ENCODE measurements at regions not wholly inside any gene's neighbourhood (a gene's known extent, or its start where the extent isn't known, plus 50 kb on each side); places are given as distances from the start of the nearest gene placed in this dataset.

- DNase-seq: no peak
Observed at GRCh38 chr11:115906171-115906570, 402.0 kb upstream of the CADM1 start.

DNA sequence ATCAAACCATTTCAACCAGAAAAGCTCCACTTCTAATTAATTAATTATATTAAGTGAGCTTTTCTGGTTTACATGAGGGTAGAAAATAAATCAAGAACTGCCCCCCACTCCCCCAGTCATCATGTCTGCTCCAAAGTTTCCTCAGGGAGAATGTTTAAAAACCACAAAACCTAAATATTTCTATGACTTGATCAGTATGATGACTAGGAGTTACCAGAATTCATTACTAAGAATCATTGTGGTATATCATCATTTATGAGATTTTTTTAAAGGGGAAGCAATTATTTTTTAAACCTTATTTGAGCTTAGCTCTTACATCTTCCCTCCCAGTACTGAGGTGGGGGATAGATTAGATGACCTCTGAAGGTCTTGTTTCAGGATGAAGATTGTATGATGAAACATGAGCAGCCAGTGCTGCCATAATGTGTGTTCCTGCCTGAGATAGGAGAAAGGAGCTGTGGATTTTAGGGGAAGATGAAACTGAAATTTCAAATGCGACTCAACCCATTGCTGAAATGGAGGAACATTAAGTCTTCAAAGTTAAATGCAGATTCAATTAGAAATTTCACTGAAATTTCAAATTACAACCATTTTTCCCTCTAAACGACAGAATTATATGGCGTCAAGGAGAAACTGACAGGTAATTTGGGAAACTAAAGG is 401.3 kb upstream of the CADM1 start:
- no peak for DNase-seq

DNA sequence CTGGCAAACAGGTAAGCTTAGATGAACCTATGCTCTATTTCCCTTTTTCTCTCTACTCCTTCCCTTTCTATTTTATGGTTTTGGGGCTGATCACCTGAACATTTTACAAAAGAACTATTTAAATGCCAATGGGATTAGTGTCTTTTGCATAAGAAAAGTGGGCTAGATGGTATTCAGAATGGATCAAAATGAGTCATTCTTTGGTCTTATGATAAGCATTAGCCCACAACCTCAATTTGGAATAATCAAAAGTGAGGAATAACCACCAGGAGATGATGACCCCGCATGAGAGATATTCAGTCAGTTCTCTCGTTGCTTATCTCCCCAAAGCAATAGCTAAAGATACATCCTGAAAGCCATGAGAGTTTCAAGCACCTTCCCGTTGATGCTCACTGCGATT is 399.0 kb upstream of the CADM1 start:
- no peak for DNase-seq

- DNase-seq: no peak
Observed at GRCh38 chr11:115901069-115901468, 396.9 kb upstream of the CADM1 start.

DNA sequence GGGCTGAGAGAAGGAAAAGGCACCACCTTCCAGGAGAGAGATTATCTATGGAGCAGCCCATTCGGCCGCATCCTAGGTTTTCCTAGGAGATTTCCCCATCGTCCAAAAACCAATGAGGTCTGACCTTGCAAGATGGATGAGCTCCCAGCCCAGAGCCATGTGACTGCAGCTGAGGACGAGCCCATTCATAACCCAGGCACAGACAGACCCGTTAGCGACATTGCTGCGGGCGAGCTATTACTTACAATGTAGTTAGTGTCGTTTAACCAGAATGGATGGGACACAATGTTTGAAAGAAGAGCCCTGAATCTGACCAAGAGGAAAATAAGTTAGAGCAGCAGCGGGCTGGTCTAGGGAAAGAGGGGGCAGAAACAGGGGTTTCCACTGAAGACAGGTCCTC is 395.9 kb upstream of the CADM1 start:
- DNase-seq: no peak

- DNase-seq: no peak
Observed at GRCh38 chr11:115897707-115898106, 393.5 kb upstream of the CADM1 start.

- no peak for DNase-seq
Observed at GRCh38 chr11:115896084-115896483, 391.9 kb upstream of the CADM1 start.

DNA sequence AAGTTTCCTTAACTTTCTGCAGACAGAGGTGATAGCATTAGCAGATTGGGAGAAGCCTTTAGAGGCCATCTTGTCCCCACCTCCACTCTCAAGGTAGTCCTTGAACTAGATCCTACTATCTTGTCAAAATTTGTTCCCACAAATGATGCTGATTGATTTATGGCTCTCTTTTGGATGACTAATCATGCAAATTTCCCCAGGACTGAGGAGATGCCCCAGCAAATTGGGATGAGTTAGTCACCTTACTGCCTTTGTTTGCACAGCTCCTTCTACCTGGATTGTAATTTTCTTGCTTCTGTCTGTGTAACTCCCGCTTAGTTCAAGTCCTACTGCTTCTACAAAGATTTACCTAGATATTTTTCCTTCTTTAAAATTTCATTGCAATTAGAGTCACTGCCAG is 391.4 kb upstream of the CADM1 start:
- no peak for DNase-seq

GRCh38 chr11:115894176-115894575 is 390.0 kb upstream of the CADM1 start:
- no peak for DNase-seq

- no peak for DNase-seq
Observed at GRCh38 chr11:115893461-115894099, 389.4 kb upstream of the CADM1 start.

DNA sequence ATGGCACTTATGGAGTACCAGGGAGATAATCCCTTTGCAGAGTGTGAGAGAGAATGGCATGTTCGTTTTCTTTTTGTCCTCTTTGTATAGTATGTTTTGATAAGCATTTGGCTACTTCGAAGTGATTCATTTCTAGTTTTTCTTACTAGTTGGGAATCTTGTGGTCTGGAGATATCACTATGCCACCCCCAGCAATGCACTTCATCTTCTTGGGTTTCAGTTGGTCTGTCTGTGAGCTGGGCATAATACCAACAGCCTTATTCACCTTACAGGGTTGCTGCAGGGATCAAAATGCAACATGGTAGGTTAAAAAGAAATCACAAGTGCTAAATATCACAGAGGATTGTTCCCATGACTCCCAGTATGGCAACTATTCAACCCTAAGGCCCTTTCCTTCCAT is 387.8 kb upstream of the CADM1 start:
- DNase-seq: no peak

DNA sequence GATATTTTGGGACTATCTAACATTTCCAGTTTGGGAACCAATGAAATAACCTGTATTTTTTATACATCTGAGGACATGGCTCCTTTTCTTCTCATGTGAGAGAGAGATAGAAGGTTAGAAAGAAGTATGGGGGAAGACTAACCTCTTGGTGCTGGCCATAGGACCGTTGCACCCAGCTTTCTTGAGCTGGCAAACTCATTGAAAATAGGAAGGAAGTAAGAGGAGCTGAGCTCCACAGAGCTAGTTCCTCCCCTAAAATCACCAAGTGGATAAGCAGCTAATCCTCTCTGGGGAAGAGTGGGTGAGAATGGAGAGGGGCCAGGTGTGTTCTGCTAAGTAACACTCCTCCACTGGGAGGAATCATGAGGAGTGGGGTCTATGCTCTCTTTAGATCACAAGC is 387.4 kb upstream of the CADM1 start:
- no peak for DNase-seq

GRCh38 chr11:115890500-115890899 is 386.3 kb upstream of the CADM1 start:
- DNase-seq: no peak

DNA sequence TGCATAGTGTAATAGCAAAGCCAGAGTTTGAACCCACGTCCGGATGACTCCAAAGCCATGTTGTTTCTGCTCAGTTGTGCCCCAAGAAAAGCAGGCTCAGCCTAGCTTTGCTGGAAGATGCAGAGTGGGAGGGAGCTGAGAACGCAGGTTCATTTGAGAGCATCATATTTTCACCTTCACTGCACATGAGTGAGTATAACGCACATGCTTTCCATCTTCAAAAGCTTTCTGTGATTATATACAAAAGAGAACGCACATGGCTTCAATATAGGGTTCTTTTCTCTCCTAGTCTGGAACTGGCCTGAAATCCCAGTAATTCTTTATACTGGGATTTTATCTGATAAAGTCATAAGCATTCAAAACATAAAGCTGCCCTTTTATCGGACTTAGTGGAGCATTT is 385.5 kb upstream of the CADM1 start:
- no peak for DNase-seq

DNA sequence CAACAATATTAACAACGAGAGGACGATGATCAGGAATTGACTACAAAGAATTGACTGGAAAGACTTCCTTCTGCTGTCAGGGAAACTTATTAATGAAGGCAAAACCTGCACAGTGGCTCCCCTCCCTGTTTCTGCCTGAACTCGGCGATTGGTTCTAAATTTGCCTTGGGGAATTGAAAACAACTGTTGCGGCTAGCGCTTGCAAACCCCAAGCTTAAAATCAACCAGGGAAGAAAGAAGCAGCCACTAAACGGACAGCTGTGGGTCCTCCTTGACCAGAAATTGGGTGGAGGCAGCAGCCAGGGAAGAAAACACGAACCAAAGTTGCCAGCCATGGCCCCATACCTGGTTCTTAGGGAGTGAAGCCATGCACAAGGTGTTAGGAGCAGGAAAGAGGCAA is 383.5 kb upstream of the CADM1 start:
- DNase-seq: no peak

- DNase-seq: no peak
Observed at GRCh38 chr11:115887316-115887715, 383.1 kb upstream of the CADM1 start.

DNA sequence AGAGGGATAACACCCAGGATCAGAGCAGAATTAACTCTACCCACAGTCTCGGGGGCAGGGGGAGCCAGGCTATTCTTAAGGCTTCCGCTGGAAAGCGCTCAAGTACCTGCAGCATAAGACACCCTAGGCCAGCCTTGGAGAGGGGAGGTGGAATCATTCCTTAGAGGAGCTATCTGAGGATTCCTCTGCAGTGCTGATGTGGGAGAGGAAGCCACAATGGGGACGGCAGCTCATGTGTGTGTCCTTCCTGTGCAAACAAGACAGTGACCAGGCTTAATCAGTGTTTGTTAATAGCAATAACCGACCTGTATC is 382.2 kb upstream of the CADM1 start:
- DNase-seq: no peak

DNA sequence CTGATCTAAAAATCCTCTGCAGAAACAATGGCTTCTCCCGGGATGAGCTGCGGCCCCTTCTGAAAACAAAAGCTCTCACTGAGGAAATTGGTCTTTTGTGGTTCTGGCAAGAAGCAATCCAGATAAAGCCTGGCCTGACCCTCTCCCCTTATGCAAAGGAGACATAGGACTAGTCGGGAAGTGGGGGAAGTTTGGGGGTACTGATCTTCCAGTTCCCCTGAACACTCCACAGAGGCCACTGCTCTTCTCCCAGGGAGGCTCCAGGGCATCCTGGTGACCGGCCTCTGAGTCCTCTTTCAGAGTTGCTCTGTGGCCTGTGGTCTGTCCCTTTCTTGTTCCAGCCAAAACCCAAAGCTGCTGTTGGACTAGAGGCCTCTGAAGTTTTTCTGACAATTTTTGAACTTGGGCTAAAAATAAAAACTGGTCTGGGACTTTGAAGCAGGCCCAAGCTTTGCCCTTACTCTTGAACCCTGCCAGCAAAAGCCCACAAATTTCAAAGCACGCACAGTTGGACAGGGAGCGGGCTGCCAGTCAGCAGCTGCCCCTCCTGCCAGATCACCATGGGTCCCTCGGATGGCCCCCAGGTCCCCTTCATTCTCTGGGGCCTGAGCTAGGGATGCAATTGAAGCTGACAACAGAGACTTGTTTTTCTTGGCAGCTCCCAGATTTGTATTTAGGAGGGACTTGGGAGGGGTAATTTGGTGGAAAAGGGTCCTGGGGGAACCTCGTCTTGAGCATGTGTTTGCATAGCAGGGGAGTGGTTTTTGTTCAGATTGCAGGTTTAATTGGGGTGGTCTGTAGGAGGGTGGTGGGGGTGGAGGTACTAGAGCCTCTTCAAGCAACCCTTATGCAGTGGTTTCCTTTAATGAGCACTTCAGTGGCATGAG is 381.6 kb upstream of the CADM1 start:
- DNase-seq: no peak

DNA sequence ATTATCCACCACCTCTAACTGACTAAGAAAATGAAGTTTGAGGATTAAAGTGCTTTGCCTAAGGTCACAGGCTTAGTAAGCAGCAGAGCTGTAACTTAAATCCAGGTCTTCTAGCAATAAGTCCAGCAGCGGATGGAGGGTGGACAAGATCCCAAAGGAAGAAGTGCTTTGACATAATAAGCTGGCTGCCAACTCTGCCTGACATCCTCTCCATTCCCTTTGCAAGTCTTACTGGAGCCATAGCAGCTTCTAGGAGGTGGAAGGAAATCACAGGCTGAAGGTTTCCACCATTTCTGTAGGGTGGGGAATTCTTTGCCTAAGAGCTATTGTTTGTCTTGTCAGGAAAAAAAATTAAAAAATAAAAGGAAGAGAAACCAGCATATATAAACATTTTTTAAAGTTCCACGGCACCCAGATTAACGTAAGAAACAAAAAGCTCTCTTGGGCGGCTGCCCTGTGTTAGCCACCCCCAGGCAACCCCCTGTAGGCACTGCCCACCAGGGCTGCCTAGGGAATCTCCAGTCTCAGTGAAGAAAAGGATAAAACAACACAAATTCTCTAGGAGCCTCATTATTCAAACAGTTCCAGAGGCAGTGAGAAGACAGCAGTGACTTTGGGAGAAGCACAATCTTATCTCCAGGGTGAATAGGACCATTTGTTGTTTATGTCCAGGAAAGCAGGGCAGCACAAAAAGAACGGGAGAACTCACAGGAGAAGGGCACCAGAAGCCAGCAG is 380.8 kb upstream of the CADM1 start:
- no peak for DNase-seq

DNA sequence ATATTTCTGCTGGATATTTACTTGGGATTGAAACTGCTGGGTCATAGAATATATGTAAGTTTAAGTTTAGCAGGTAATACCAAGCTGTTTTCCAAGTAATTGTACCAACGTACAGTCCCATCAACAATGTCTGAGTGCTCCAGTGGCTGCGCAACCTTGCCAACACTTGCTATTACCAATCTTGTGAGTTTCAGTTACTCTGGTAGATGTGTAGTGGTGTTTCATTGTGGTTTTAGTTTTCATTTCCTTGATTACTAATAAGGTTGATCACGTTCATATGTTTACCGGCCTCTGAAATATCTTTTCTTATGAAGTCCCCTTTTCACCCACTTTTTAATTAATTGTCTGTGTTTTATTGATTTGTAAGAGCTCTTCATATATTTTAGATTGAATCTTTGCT is 370.6 kb upstream of the CADM1 start:
- no peak for DNase-seq

GRCh38 chr11:115873813-115874212 is 369.6 kb upstream of the CADM1 start:
- DNase-seq: no peak

- DNase-seq: peak; percentile 48
Observed at GRCh38 chr11:115872416-115872815, 368.2 kb upstream of the CADM1 start.

GRCh38 chr11:115871161-115871760 is 367.0 kb upstream of the CADM1 start:
- no peak for DNase-seq
